RPMI8226 (cell line): ENCODE measurements at regions not wholly inside any gene's neighbourhood (a gene's known extent, or its start where the extent isn't known, plus 50 kb on each side); places are given as distances from the start of the nearest gene placed in this dataset.

Experiments
- DNase-seq: peaks from one replicate; pipeline ENCODE4 v3.0.0-alpha.2; 2015

DNA sequence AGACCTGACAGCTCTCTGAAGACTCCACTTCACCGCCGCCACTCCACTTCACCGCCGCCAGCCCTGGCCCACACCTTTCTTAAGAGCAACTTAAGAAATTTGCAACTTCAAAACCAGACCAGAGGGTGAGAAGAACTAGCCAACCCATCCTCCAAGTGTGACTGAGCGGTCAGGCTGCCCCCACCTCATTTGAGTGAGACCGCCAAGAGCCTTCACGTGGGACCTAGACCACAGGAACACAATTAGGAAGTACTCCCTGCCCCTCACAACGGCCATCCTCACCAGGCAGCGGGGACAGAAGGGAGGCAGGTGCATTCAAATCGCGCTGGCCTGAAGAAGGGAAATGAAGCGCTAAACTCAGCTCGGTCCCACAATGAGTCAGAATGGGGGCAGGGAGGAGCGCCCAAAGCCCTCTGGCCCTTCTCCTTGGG, 156.8 kb upstream of the BCL6 start:
- no peak for DNase-seq

DNA sequence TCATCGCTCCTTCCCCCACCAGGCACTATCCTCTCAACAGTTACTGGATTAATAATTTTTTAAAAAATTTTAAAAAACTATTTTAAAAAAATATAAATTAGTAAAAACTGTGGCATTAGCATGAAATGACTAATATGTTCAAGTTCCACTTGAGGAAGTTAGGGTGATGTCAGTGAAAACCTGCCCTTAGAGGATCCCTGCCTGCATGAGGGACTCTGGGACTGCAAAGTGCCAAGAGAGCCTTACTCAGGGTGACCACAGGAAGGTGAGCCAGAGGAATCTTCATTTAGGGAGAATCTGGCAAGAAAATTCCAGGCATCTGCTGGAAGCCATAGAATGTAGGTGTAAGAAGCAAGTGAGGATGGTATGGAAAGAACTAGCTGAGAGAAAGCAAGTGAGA, 157.7 kb upstream of the BCL6 start:
- DNase-seq: no peak

DNA sequence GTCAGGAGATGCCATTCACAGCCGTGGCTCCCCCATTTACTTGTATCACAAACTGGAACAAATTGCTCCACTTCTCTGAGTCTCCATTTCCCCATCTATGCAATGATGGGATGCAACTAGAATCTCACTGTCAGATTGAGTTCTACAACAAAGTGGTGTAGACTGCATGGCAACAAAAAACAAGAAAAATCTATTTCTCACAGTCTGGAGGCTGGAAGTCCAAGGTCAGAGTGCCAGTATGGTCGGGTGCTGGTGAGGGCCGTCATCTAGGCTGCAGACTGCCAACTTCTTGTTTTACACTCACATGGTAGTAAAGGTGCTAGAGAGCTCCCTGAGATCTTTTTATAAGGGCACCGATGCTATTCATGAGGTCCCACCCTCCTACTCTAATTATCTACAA, 158.4 kb upstream of the BCL6 start:
- no peak for DNase-seq

DNA sequence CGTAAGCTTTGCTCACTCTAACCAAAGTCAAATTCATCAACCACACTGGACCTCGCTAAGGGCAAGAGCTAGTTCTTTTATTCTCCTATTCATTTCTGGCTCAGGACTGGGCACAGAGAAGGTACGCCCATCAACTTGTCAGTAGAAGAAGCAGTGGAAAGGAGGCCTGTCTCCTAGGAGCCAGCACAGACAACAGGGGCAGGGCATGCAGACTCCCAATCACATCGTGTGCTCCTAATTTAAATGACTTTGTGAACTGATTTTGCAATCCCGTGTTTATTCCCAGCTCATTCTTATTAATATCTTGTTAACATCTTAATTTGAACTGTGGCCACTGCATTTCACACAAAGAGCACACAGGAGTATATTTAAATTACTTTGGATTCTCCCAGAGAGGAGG, 161.1 kb upstream of the BCL6 start:
- no peak for DNase-seq

DNA sequence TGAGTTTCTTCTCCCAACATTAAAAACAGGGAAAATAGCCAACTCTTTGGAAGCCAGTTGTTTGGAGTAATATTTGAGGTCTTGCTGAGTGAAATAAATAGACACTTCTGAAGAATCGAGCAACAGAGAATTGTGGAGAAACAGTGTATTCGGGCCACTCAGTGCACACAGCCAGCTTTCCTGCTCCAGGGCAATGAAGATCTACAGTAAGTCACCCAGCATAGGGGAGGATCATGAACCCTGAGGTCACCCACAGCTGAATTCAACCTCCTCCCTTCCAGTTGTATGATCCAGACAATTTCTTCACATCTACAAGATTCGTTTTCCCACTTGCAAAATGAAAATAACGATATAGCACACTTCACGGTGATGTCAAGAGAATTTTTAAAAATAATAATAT, 161.7 kb upstream of the BCL6 start:
- DNase-seq: no peak

DNA sequence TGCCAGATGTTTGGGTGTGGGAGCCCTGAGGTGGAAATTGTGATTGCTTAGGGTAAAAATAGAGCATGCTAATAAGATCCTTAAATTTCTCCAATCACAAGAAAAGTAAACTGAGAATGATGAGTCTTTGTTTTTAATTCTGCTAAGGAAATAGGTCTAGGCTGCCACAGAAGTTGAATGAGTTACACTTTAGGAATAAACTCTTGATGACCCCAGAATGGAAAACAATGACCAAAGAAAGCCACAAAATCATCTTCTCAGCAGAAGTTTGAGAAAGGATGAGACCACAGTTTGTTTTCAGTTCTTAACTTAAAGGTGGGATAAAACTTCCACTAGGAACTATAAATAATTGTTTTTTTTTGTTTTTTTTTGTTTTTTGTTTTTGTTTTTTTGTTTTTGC, 164.6 kb upstream of the BCL6 start:
- no peak for DNase-seq

DNA sequence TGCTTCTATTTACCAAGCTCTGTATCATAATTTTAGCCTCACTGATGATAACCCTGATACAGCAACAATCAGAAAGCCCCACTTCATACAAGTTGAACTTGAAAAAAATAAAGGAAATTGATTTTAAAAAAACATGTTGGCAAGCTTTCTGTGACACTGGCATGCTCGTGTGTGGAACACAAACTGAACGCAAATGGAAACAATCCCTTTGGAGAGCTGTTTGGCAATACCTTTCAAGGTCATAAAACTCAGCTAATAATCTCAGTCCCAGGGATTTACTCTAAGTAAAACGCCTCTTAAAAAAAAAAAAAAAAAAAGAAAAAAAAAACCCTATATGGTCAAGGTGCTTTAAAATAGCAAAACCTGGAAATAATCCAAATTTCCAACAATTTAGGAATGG, 166.7 kb upstream of the BCL6 start:
- DNase-seq: no peak

DNA sequence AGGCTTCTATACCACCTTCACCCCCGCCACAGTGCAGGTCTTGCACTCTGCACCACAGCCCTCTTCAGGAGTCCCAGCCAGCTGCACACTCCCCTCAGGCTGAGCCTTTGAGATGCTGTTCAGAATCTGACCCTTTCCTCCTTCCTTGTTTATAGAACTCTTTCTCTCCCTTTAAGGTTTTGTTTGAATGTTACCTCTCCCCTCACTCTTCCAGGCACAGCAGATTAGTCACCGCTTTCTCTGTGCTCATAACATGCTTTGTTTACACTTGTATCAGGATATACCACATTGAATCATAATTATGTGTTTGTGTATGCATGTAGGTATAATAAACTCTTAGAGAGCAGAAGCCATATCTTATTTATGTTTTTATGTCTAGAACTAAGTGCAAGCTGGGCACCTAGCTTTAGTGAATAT, 168.4 kb upstream of the BCL6 start:
- DNase-seq: no peak

DNA sequence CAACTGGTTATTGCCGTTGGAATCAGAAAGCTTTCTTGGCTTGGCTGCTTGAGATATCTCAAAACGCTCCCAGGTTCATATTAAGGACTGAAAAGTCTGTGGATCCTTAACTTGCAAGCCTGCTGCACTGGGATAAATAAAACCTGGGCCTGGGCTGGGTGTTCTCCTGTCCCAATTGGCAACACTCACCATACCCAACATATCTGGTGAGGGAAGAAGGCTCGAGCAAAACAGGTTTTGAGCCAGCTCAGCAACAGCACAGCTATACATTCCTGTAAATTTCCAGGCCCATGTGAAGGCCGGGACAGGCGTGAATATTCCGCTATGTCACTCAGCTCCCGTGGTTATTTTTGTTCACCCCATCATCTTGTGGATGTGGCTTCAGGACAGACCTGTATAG, 169.0 kb upstream of the BCL6 start:
- DNase-seq: no peak

DNA sequence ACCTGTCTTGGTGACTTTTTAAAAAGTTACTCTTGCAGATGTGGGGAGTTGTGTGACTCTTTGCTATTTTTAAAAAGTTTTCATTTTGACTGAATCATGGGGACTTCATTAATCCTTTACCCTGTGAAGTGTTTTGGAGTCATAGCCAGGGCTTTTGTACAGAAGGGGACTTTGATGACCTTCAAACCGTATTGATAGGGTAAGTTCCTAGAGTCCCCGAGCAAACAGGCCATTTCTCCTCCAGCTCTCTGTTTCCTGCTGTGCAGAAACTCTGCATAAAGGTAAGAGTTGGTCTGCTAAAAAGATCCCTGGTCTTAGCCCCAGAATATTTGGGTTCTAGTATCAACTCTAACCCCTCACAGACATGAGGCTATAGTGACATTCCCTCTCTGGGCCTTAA, 170.8 kb upstream of the BCL6 start:
- no peak for DNase-seq

DNA sequence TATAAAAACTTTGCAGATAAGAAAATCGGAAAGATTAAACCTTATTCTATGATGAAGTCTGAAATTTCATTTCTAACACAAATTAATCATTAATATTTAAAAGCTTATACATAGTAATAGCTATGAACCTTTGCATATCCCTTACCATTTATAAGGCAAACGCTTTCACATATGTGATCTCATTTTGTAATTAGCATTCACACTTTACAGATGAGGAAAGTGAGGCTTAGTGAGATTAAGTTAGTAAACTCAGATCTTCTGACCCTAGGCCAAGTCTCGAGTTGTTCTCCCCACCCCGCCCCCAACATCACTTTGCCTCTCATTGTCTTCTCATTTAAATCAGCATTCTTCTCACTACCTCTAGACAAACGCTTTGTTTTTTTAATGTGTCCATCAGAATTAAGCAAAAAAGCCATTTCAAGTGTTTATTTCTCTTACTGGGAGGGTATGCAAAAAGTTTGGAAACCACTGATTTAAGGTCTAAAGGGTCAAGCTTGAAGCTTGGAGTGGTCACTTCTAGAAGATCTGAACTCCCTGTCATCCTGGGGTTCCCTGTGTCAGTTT, 172.9 kb upstream of the BCL6 start:
- no peak for DNase-seq

DNA sequence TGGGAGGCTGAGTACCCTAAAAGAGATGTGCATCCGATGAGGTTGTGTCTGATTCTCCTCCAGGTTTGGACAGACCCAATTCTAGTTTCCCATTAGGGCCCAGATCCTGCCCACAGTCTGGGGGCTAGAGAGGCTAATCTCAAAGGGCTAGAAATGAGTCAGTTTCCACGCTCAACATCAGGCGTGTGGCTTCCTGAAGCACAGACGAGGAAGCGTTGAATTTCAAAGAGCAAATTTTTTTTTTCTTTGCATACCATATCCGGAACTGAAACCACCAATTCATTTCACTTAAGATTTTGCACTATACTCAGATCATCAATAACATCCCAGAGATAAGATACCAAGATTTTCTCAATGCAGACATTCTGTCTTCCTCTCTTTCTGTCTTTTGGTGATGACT, 173.8 kb upstream of the BCL6 start:
- DNase-seq: peak; percentile 10

DNA sequence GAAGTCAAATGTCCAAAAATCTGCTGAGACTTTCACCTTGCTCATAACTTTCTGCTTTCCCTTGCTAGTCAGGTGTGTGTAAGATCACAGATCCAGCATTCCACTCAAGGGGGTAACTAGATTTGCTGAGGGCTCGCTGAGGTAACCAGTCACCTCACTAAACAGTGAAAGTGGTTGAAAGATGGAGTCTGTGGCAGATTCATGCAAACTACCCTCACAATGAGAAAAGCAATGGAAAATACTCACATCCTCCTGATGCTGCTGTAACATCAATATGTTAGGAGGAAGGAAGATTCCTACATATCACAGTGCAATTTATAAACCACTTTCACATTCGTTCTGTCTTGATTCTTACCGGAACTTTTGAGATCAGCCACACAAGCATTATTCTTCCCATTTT, 174.3 kb upstream of the BCL6 start:
- DNase-seq: no peak

DNA sequence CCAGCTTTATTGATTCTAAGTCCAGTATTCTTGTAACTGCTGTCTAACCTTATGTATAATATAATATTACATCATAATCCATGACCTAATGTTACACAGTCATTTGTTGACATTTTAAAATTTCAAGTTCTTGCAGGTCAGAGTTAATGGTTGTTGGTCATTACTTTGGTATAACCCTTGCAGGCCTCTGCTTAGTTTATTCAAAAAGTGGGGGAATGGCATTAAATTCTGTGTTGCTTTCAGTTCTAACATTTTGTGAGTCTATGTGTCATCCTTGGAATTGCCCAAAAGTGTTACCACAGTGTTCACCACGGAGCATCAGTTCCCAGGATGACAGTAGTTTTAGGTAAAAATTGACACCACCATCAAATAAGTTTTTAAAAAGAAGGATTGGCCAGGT, 174.8 kb upstream of the BCL6 start:
- no peak for DNase-seq

DNA sequence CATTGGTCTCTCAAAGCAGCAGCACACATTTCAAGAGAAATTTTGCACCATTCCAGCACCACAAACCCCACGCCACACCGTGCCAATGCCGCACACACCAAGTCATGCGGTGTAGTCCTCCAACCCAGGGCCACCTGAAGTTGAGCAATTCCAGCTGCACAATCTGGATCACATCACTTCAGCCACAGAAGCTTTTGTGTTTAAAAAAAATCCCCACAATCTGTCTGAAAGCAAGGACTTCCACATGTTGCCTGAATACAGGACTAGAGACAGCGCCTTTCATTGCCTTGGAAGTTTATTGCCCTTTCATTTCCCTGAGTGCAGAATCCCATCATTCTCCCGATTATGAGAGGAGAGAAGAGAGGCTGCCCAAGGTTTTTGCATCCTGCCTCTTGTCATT, 175.6 kb upstream of the BCL6 start:
- no peak for DNase-seq

DNA sequence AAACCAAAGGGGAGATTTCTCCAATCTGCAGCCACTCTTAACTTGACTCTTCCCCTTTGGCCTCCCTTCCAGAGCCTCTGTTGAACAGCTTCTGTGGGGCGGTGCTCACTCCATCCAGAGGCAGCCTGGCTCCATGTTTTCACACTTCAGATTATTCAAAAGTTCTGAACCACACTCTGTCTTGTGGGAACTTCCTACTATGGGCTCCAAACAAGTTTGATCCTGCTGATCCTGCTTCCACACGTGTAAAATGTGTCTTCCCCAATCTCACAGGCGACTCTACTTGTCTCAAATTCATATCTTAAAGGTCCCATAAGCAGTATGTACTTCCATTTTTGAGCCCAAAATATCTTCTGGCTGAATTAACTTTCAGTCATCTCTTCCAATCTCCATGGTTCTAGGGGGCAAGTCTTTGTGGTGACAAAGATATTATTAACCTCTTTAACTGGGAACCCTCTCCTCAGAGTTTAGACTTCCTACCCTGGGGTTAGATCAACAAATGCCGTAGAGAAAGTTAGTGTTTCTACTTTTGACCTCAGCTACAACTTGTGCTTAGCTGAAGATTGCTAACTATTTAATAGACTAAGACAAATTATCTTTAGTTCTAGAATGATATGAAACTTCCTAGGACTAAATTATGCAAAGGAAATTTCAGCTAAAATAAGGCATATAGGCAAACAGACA, 176.3 kb upstream of the BCL6 start:
- DNase-seq: no peak

DNA sequence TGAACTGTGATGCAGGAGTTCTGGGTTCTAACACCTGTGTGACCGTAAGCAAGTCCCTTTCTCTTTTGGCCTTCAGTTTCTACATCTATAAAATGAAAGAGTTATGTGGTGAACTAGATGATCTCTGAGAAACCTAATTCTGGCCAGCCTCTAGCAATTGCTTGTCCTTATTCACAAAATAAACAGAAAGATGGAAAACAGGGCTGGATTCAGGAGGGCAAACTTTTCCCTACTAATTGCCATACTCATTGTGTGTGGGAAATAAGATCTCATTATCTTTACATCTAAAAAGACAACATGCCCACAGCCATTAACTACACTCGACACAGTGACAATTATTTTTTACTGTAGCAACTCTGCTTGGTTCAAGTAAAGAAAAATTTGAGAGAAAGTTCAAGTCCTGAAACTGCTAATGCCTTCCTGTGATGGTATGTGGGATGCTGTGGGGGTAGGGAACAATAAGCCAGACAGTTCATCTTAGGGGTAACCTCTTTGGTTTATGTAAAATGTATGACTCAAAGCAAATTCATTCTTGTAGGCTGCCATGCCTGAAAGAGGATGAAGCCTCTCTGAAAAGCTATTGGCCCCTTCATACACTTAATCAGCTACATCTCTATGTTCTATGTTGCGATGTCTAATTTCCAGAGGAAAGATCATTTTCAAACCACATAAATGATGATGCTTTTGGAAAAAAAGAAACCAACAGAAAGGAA, 177.6 kb upstream of the BCL6 start:
- no peak for DNase-seq

DNA sequence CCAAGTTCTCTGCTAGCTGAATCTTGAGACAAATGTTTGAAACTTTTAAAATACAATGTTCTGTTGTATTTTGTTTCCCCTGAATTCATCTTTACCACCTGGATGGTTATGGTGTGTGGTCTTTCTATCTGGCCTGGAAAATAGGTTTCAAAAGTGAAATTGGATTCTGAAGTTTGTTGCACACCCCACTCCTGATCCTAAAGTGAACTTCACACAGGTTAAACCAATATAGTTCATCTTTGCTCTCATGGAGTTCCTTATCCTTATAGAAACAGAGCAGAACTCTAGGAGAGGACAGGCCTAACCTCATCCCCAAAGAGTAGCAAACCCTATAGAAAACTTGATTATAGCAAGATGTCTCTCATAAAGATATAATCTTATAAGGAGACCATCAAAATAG, 179.4 kb upstream of the BCL6 start:
- DNase-seq: no peak

DNA sequence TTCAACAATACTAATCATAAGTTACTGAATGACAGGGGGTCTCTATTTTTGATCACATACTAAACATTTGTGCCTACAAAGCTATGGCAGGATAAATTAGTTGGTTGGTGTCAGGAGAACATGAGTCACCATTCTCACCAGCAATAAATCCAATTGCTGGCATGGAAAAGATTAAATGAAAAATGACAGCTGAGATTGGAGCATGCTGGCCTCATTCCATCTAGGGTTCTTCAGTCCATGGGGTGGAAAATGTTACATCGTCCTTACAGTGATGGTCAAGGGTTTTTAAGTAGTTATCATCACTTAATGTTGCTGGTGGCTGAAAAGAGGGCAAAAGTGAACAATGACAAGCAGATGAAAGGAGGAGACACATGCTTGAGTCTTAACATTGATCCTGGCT, 180.1 kb upstream of the BCL6 start:
- DNase-seq: no peak

DNA sequence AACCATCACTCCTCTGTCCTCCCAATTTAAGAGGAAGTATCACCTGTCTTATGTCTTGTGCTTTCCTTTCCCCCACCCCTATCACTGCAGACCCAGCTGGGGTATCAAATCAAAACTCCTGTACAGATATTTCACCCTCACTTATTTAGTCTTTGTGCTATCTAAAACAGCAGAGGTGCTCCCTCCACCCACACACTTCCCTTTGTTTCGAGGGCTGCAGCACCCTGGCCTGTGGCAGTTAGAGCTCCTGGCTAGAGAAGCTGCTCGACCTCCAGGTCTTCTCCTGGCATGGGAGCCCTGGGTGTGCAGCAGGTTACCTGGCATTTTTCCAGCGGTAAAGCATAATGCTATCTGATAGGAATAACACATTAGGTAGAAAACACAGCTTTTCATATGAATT, 181.4 kb upstream of the BCL6 start:
- no peak for DNase-seq

DNA sequence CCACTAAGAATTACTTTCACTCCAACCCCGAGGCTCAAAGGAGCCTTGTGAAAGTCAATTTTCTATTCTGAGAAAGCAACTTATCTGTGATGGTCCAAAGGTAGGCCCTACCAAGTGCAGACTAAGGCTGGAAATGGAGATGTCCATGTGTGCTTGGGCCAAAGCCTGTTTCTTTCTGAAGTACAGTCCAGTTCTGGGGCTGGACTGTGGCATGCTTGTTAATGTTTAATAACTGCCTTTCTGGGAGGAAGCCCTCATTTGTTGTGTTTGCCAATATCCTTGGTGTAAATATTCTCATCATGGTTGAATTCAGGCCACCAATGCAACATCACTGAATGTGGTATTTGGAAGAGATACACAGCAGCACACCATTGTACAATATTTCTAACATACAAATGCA, 182.3 kb upstream of the BCL6 start:
- DNase-seq: no peak

DNA sequence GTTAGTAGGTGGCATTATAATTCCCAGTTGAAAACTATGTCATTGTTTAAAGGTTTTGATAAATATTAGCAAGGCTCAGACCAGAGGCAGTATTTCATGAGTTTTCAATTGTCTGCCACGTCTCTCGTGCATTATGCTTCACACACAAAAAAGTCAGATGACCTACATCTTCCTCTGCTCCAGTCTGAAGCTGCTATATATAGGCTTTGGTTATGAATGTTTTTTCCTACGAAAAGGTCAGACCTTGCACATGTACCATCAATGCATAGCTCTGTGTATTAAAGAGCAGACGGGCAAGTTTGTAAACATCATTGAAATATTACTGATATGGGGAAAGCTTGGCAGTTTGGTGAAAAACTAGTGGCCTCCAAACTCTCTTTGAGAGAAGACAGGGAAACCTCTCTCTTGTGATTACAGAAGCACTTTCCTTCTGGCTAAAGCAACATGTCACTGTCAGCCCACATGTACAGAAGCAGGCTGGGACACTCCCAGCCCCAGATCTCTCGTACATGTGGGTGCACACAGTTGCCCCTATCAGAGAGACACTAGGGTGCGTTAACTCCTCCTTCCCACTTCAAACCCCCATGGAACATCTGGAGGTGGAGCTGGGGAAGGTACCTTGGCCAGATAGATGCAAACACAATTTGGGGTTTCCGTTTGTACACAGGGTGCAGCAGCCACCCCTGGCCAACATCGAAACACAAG, 184.0 kb upstream of the BCL6 start:
- DNase-seq: no peak

DNA sequence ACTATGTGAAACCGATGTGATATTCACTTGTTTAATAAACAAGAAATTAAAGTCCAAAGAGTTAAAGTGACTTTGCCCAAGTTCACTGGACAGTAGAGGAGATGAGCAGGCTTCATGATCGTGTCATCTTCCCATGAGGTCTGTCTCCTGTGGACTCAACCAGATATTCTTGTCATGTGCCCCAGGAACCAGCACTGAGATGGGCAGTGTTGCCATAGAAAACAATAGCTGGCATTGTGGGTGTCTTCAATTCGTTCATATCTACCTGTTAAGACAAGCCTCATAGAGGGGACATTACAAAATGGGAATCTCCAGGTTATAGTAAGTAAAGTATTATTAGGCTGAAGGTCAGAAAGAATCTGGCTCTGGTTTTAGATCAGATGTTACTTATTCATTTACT, 184.8 kb upstream of the BCL6 start:
- DNase-seq: no peak

DNA sequence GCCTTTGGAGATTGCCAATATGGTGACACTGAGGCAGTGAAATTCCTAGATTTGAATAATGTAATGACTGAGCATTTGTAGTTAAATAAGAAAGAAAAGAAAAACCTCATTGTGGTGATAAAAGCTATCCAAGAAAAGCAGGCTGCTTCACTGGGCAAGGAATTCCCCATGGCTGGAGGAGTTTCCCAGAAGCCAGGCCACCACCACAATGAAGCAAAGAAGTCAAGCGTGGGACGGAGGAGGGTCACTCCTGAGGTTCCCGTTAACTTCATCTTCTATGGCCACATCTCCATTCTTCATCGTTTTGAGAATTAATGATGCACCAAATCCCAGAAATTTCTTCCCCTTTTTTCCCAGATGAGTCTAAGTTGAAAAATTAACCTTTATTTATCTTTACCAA, 185.8 kb upstream of the BCL6 start:
- no peak for DNase-seq
